HEK293T (cell line): ENCODE measurements at regions not wholly inside any gene's neighbourhood (a gene's known extent, or its start where the extent isn't known, plus 50 kb on each side); places are given as distances from the start of the nearest gene placed in this dataset.
"Not testable (repeated sequence)": the region's sequence is repeated elsewhere in the genome, so short reads cannot be mapped to it uniquely, and the experiment has no call there.

Experiments used
- ELF4 ChIP-seq: fragments of 450-650 bp; IDR thresholded peaks from 2 replicates; pipeline ENCODE4 v1.6.1; 2017; ENCODE audit warnings: antibody characterized with exemption
- HDGF ChIP-seq: fragments of 450-650 bp; IDR thresholded peaks from 2 replicates; pipeline ENCODE4 v1.6.1; 2017; ENCODE audit warnings: antibody characterized with exemption, borderline replicate concordance
- L3MBTL2 ChIP-seq: fragments of 450-650 bp; conservative IDR thresholded peaks from 2 replicates; pipeline ENCODE4 v1.6.1; 2016; ENCODE audit warnings: mild to moderate bottlenecking
- TARDBP ChIP-seq: fragments of 450-650 bp; IDR thresholded peaks from 2 replicates; pipeline ENCODE4 v1.6.1; 2016
- TF ChIP-seq, protein P1 (sequence below): fragments of 450-650 bp; IDR thresholded peaks from 2 replicates; pipeline ENCODE4 v1.6.1; 2016

DNA sequence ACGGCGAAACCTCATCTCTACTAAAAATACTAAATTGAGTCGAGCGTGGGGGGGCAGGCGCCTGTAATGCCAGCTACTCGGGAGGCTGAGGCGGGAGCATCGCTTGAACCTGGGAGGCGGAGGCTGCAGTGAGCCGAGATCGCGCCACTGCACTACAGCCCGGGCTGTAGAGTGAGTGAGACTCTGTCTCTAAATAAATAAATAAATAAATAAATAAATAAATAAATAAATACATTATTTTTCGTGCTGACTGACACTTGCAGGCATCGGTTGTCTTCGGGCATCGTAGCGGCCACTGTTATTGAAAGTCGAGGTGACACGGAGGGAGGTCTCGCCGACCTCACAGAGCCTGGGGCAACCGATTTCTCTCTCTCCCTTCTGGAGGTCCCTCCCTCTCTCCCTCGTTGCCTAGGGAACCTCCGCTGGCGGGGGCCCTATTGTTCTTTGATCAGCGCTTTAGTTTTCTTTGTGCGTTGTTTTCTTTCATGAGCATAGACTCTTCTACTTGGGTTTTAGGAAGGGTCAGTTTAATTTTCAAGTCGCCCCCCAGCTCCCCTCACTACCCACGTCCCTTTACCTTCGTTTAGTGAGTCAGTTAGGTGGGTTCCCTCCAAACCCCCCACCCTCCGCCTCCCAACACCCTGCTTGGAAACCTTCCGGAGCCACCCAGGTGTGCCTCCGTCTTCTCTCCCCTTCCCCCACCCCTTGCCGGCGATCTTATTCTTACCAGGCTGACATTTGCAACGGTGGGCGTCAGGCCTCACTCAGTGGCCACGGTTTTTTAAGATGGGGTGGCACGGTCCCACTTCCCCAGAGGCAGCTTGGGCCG, 345.4 kb upstream of the DEFB115 start:
- not testable (repeated sequence) for TF ChIP-seq L3MBTL2, HDGF, ELF4, TARDBP
- TF ChIP-seq, protein P1, sequence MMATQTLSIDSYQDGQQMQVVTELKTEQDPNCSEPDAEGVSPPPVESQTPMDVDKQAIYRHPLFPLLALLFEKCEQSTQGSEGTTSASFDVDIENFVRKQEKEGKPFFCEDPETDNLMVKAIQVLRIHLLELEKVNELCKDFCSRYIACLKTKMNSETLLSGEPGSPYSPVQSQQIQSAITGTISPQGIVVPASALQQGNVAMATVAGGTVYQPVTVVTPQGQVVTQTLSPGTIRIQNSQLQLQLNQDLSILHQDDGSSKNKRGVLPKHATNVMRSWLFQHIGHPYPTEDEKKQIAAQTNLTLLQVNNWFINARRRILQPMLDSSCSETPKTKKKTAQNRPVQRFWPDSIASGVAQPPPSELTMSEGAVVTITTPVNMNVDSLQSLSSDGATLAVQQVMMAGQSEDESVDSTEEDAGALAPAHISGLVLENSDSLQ: not testable (repeated sequence)
